Coronary artery (tissue), 2 donors: ENCODE measurements at regions not wholly inside any gene's neighbourhood (a gene's known extent, or its start where the extent isn't known, plus 50 kb on each side); places are given as distances from the start of the nearest gene placed in this dataset.
A peak's percentile ranks its signal among the peaks of the same experiment; 100 is the strongest.

Experiments used
- DNase-seq: peaks from one replicate; pipeline ENCODE4 v3.0.0-alpha.2; 2017; ENCODE audit warnings: low spot score
- H3K27ac ChIP-seq, 2 donors: fragments of 200-600 bp; sonication (generic); one replicate each; pipeline ENCODE4 v1.5.1; 2016 to 2019
- H3K4me3 ChIP-seq: fragments of 200-600 bp; sonication (generic); 2 replicates; pipeline ENCODE4 v1.5.1; 2016; ENCODE audit warnings: mild to moderate bottlenecking, moderate library complexity
- CTCF ChIP-seq: fragments of 200-600 bp; sonication (generic); IDR thresholded peaks from one replicate; pipeline ENCODE4 v1.5.1; 2019; ENCODE audit warnings: antibody characterized with exemption

DNA sequence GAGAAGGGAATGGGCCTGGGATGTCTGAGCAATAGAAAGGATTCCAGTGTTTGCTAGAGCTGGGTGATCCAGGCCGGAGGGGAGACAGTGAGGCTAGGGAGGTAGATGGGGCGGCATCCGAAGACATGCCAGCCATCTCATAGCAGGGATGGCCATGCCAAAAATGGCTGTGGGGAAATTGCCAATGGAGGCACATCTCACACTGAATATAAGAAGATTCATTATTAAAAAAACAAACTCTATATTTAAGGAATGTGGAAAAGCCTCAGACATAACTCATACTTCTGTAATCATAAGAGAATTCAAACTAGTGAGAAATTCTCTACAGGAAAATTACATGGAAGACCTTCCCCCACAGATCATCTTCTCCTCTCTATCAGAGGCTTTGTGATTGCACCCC is 289.2 kb downstream of the FGF9 start:
- TF ChIP-seq CTCF: no peak

DNA sequence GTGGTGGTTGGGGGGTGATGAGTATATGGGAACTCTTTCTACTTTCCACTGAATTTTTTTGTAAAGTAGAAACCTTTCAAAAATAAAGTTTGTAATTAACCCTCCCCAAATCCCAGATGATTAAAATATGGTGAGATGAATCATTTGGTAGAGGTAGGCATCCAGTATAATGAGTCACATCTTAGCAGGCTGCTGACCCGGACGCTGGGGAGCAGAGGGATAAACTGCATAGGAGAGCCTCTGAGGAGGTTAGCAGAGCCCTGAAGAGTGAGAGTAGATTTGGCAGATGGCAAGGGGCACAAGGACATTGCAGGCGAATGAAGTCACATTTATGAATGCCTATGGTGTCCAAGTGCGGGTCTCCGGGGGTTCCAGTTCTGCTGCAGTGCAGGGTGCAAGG is 293.8 kb downstream of the FGF9 start:
- no peak for TF ChIP-seq CTCF

More for the DNA sequence above, 289.2 kb downstream of the FGF9 start:
- Histone ChIP-seq H3K27ac (no peak overlapping the region), H3K4me3 (no peak overlapping the region)
- no peak for DNase-seq

GRCh38 chr13:21965095-21965494 is 294.2 kb downstream of the FGF9 start:
- TF ChIP-seq CTCF: no peak
- no peak for DNase-seq
- Histone ChIP-seq H3K4me3 (no peak overlapping the region), H3K27ac (no peak overlapping the region)

More for the DNA sequence above, 293.8 kb downstream of the FGF9 start:
- DNase-seq: no peak
- no peak overlapping the region for H3K27ac ChIP-seq
- H3K4me3 ChIP-seq: no peak overlapping the region

- H3K4me3 ChIP-seq: no peak overlapping the region
- no peak for DNase-seq
- TF ChIP-seq CTCF: no peak
- H3K27ac ChIP-seq: no peak overlapping the region
These were observed 295.1 kb downstream of the FGF9 start for GRCh38 chr13:21966014-21966413.

DNA sequence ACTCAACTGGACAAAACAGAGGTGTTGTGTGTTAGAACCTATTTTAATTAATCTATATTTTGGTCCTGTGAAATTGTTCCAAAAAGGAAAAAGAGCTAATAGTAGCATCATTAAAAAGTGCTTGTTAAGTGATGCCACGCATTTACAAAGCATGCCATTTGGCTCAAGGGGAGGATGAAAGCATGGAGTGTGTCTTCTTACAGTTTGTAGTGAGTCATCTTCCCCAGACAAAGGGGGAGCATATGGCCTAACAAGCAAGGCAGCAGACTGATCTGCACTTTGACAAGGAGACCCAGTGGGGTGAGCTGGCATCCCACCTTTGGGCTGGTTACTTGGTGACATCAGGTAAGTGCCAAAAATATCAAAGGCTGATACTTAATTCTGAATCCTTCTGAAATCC is 297.0 kb downstream of the FGF9 start:
- H3K27ac ChIP-seq: no peak overlapping the region
- H3K4me3 ChIP-seq: no peak overlapping the region
- TF ChIP-seq CTCF: no peak
- no peak for DNase-seq

- no peak overlapping the region for H3K4me3 ChIP-seq
- no peak overlapping the region for H3K27ac ChIP-seq
- no peak for TF ChIP-seq CTCF
- DNase-seq: no peak
These were observed 299.3 kb downstream of the FGF9 start for GRCh38 chr13:21970172-21970571.

DNA sequence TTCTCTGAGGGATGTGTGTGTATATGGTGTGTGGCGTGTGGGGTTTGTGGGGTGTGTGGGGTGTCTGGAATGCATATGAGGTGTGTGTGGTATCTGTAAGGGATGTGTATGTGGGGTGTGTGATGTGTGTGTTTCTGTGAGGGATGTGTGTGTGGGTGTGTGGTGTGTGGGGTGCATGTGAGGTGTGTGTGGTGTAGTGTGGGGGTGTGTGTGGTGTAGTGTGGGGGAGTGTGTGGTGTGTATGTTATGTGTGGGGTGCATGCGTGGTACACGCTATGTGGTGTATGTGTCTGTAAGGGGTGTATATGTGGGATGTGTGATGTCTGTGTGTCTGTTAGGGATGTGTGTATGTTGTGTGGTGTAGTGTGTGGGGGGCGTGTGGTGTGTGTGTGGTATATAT is 300.0 kb downstream of the FGF9 start:
- no peak for TF ChIP-seq CTCF
- Histone ChIP-seq H3K27ac (peak overlapping the region in 1 of 2 donors; percentile 69), H3K4me3 (no peak overlapping the region)
- no peak for DNase-seq
